Endothelial cell of umbilical vein (primary cell): ENCODE measurements at regions not wholly inside any gene's neighbourhood (a gene's known extent, or its start where the extent isn't known, plus 50 kb on each side); places are given as distances from the start of the nearest gene placed in this dataset.

Experiments
- BruUV-seq: library from RNA; stranded (reverse); fragments of 400-500 nt; replicated peaks from 2 replicates; lab custom pipeline; 2021; lab: Mats Ljungman, UMichigan
- CTCF ChIA-PET: fragments of 300-600, 350-600 bp; sonication (Branson Sonifier 250); formaldehyde crosslinking; loops from one replicate; lab custom pipeline; 2021; ENCODE audit warnings: antibody characterized with exemption, inconsistent platforms; lab: Charles Lee
- POLR2A ChIA-PET: fragments of 300-600, 350-600 bp; sonication (Branson Sonifier 250); formaldehyde crosslinking; loops from one replicate; lab custom pipeline; 2021; ENCODE audit warnings: antibody characterized with exemption, inconsistent platforms; lab: Charles Lee
- DNase-seq: peaks from one replicate; pipeline ENCODE4 v3.0.0-alpha.2; 2011; ENCODE audit warnings: low read depth, low spot score
- FAIRE-seq: peaks from 2 replicates; lab custom pipeline; 2011; peaks lifted over from hg19 to GRCh38; lab: Jason Lieb, UNC
- H2AFZ ChIP-seq: 2 replicates; pipeline ENCODE4 v1.6.0; 2012; ENCODE audit warnings: low read depth, low read length, control low read depth, inconsistent platforms
- H3K27ac ChIP-seq: 2 replicates; pipeline ENCODE4 v1.5.1; 2011; ENCODE audit warnings: low read depth, mild to moderate bottlenecking, control low read depth, low read length, moderate library complexity; ENCODE audit not compliant: insufficient read depth
- H3K27me3 ChIP-seq, 2 experiments: 2 replicates each; pipeline versions ENCODE4 v1.6.0 to v1.6.1; 2011; ENCODE audit warnings: low read length in 2 of 2, mixed read lengths in 1 of 2; ENCODE audit not compliant: control insufficient read depth in 2 of 2, insufficient read depth in 2 of 2
- H3K36me3 ChIP-seq, 2 experiments: 2 replicates in 1 of 2; 3 replicates in 1 of 2; pipeline ENCODE4 v1.5.1; 2011; ENCODE audit warnings: low read length in 2 of 2, mild to moderate bottlenecking in 1 of 2, moderate library complexity in 1 of 2; ENCODE audit not compliant: control insufficient read depth in 2 of 2, insufficient read depth in 2 of 2; ENCODE audit errors: extremely low read depth in 1 of 2
- H3K4me1 ChIP-seq: 3 replicates; pipeline ENCODE4 v1.5.1; 2011; ENCODE audit warnings: mild to moderate bottlenecking, low read length; ENCODE audit not compliant: control insufficient read depth, insufficient read depth; ENCODE audit errors: extremely low read depth
- H3K4me2 ChIP-seq: 2 replicates; pipeline ENCODE4 v1.6.1; 2011; ENCODE audit warnings: low read length, control low read depth, mixed read lengths; ENCODE audit not compliant: insufficient read depth
- H3K4me3 ChIP-seq, 3 experiments: fragments of 200-600 bp in 1 of 3; sonication (generic), shearing (Covaris generic) in 1 of 3; replicated peaks in 1 of 3; 2 replicates each; pipeline ENCODE4 v1.5.1; 2011 to 2016; ENCODE audit warnings: control low read depth in 3 of 3, low read length in 3 of 3, mild to moderate bottlenecking in 2 of 3, inconsistent platforms in 1 of 3, low read depth in 1 of 3, moderate library complexity in 1 of 3; ENCODE audit not compliant: insufficient read depth in 1 of 3
- H3K79me2 ChIP-seq: 2 replicates; pipeline ENCODE4 v1.6.0; 2012; ENCODE audit warnings: low read length, inconsistent platforms; ENCODE audit not compliant: control insufficient read depth, insufficient read depth
- H3K9ac ChIP-seq: replicated peaks from 2 replicates; pipeline ENCODE3; 2011; ENCODE audit warnings: low read length, control low read depth; ENCODE audit not compliant: insufficient read depth; ENCODE audit errors: extremely low read depth
- H3K9me1 ChIP-seq: replicated peaks from 3 replicates; pipeline ENCODE4 v1.6.0; 2011; ENCODE audit warnings: mild to moderate bottlenecking, low read length; ENCODE audit not compliant: control insufficient read depth, insufficient read depth; ENCODE audit errors: extremely low read depth
- H3K9me3 ChIP-seq: replicated peaks from 2 replicates; pipeline ENCODE4 v1.5.1; 2012; ENCODE audit warnings: low read length, inconsistent platforms; ENCODE audit not compliant: control insufficient read depth, insufficient read depth
- H4K20me1 ChIP-seq: replicated peaks from 2 replicates; pipeline ENCODE3; 2011; ENCODE audit warnings: mild to moderate bottlenecking, low read length; ENCODE audit not compliant: control insufficient read depth, insufficient read depth; ENCODE audit errors: extremely low read depth
- CTCF ChIP-seq, 2 donors: IDR thresholded peaks; 1 replicate in 1 of 2; 2 replicates in 1 of 2; pipeline ENCODE4 v1.5.1; 2011; ENCODE audit warnings: low read length in 2 of 2, mild to moderate bottlenecking in 2 of 2, moderate library complexity in 2 of 2, control low read depth in 1 of 2, inconsistent platforms in 1 of 2, low read depth in 1 of 2; ENCODE audit not compliant: insufficient read depth in 1 of 2; ENCODE audit errors: extremely low read depth in 1 of 2
- EZH2 ChIP-seq: IDR thresholded peaks from 2 replicates; pipeline ENCODE4 v1.6.1; 2012; ENCODE audit warnings: borderline replicate concordance, low read depth, mild to moderate bottlenecking, moderate library complexity, low read length, inconsistent platforms; ENCODE audit not compliant: severe bottlenecking
- FOS ChIP-seq: IDR thresholded peaks from 2 replicates; pipeline ENCODE4 v1.6.1; 2011; ENCODE audit warnings: mild to moderate bottlenecking, low read length, moderate library complexity, borderline replicate concordance; ENCODE audit not compliant: insufficient read depth
- GATA2 ChIP-seq: IDR thresholded peaks from 2 replicates; pipeline ENCODE4 v1.7.0; 2011; ENCODE audit warnings: low read depth, mild to moderate bottlenecking, moderate library complexity, mixed read lengths, low read length; ENCODE audit not compliant: insufficient read length, insufficient read depth
- JUN ChIP-seq: IDR thresholded peaks from 2 replicates; pipeline ENCODE4 v1.6.1; 2011; ENCODE audit warnings: borderline replicate concordance, low read depth; ENCODE audit not compliant: insufficient read length, insufficient read depth
- MAX ChIP-seq: IDR thresholded peaks from 2 replicates; pipeline ENCODE4 v1.6.1; 2011; ENCODE audit not compliant: insufficient read depth, insufficient read length
- MYC ChIP-seq: IDR thresholded peaks from one replicate; pipeline ENCODE4 v1.6.1; 2011; ENCODE audit warnings: mild to moderate bottlenecking, low read depth, low read length
- POLR2A ChIP-seq: IDR thresholded peaks from 2 replicates; pipeline ENCODE4 v1.6.1; 2012; ENCODE audit warnings: low read depth, mild to moderate bottlenecking, control low read depth, low read length
- POLR2AphosphoS5 ChIP-seq: IDR thresholded peaks from 2 replicates; pipeline ENCODE4 v1.6.1; 2012; ENCODE audit warnings: low read depth, mild to moderate bottlenecking, control low read depth, low read length, moderate library complexity; ENCODE audit not compliant: insufficient read depth
- dilution Hi-C: fragments of 300-500 bp; cut with MboI; formaldehyde crosslinking; loops from one replicate; pipeline ENCODE4 v1.15.0; 2019; ENCODE audit warnings: low sequenced_read_pairs; ENCODE audit not compliant: extremely low pct_ligation_motif_present
- intact Hi-C: fragments of 100-400 bp; cut with micrococcal nuclease; formaldehyde crosslinking; loops from one replicate; pipeline ENCODE4 v1.10.0; 2022

- BruUV-seq = no TSS peak
These were observed 220.9 kb downstream of the SKIDA1 start for GRCh38 chr10:21304608-21305007.

More at GRCh38 chr10:21304608-21305007, 220.9 kb downstream of the SKIDA1 start:
- intact Hi-C loops = no loop called here
- no peak overlapping the region for H3K9ac ChIP-seq
- H2AFZ ChIP-seq = no peak overlapping the region
- DNase-seq = no peak
- CTCF ChIA-PET = no interaction called here
- H3K9me1 ChIP-seq = no peaks in the 10 kb centered on the region
- no peaks in the 10 kb centered on the region for H3K79me2 ChIP-seq
- POLR2A ChIA-PET = no interaction called here
- H4K20me1 ChIP-seq = no peaks in the 10 kb centered on the region
- dilution Hi-C loops = no loop called here
- H3K27me3 ChIP-seq = no peaks in the 10 kb centered on the region
- no peaks in the 10 kb centered on the region for H3K9me3 ChIP-seq
- no peak overlapping the region for H3K4me2 ChIP-seq
- no peak for TF ChIP-seq POLR2A
- TF ChIP-seq GATA2 = no peak
- TF ChIP-seq MAX = no peak
- TF ChIP-seq POLR2AphosphoS5 = no peak
- TF ChIP-seq CTCF (IDR thresholded peaks at IDR 0.05; ENCODE audit: extremely low read depth in 1 of 2, insufficient read depth in 1 of 2, low read depth in 1 of 2, low read length in 2 of 2) = no peak
- no peak for TF ChIP-seq JUN
- no peak for TF ChIP-seq MYC
- no peak for TF ChIP-seq EZH2
- no peak for TF ChIP-seq FOS
- H3K4me3 ChIP-seq = no peak overlapping the region
- FAIRE-seq = peak; percentile 26
- H3K27ac ChIP-seq = no peak overlapping the region
- H3K4me1 ChIP-seq = no peaks in the 10 kb centered on the region
- no peaks in the 10 kb centered on the region for H3K36me3 ChIP-seq
